MV-4-11 (cell line): ENCODE measurements at regions not wholly inside any gene's neighbourhood (a gene's known extent, or its start where the extent isn't known, plus 50 kb on each side); places are given as distances from the start of the nearest gene placed in this dataset.

Source experiments
- DNase-seq: peaks from one replicate; lab custom pipeline; 2025; lab: John Stamatoyannopoulos, UW

DNA sequence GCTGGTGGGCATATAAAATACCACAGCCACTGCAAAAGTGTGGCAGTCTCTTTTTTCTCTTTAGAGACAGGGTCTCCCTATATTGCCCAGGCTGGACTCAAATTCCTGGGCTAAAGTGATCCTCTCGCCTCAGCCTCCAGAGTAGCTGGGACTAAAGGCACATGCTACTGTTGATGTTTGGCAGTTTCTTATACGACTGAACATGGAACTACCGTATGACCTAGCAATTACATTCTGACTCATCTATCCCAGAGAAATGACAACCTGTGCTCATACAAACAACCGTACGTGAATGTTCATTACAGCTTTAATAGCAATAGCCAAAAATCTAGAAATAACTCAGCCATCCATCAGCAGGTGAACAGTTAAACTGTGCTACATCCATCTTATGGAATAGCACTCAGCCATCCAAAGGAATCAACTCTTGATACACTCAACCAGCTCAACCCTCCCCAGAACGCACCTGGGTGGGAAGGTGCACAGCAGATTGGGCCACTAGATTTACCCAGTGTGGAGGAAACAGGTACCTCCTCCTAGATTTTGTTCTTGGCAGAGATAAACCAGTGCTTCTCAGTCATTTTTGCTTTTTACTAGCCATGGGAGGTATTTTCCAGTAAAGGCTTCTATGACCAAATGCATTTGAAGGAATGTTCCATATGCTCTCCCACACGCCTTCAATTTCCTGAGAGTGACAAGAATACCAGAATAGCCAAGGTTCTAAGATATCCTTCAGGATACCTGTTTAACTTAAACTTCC, 130.5 kb downstream of the MED15 start:
- no peak for DNase-seq

DNA sequence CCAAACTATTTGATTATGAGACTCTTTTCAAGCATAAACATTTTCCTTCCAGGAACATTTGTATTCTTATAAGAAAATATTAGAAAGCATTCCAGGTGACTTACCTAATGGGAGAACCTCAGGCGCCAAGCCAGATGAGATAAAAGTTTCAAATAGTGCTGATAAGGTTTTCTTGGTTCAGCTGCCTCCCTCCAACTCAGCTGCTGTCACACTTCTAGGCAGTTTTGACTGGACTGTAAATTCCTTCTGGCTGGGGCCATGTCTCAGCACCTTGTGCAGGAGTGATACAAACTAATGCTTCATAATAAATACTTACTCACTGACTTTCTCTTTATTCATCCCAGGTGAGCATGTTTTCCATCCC, 131.1 kb downstream of the MED15 start:
- no peak for DNase-seq

DNA sequence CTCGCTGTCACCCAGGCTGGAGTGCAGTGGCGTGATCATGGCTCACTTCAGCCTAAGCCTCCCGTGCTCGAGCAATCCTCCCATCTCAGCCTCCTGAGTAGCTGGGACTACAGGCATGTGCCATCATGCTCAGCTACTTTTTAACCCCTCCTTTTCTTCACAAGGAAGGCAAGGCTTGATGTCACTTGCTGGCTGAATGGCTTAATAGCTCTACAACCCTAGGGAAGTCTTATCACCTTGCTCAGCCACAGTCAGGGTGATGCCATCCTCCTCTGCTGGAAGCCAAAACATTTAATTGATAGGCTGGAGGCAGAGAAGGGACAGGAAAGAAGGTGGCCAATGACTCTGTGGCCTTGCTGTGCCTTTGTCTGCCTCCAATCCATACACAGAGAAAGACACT, 131.9 kb downstream of the MED15 start:
- DNase-seq: no peak

DNA sequence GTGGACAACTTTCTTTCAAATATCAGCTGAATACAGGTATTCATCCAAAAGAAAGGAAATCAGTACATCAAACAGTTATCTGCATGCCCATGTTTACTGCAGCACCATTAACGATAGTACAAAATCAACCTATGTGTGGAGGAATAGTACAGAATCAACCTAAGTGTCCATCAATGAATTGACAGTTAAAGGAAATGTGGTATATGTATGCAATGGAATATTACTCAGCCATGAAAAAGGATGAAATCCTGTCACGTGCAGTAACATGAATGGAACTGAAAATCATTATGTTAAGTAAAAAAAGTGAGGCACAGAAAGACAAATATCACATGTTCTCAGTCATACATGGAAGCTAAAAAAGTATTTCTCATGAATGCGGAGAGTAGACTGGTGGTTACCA, 132.3 kb downstream of the MED15 start:
- no peak for DNase-seq

- DNase-seq: no peak
Measured at GRCh38 chr22:20641198-20641892, 132.6 kb upstream of the SERPIND1 start.

DNA sequence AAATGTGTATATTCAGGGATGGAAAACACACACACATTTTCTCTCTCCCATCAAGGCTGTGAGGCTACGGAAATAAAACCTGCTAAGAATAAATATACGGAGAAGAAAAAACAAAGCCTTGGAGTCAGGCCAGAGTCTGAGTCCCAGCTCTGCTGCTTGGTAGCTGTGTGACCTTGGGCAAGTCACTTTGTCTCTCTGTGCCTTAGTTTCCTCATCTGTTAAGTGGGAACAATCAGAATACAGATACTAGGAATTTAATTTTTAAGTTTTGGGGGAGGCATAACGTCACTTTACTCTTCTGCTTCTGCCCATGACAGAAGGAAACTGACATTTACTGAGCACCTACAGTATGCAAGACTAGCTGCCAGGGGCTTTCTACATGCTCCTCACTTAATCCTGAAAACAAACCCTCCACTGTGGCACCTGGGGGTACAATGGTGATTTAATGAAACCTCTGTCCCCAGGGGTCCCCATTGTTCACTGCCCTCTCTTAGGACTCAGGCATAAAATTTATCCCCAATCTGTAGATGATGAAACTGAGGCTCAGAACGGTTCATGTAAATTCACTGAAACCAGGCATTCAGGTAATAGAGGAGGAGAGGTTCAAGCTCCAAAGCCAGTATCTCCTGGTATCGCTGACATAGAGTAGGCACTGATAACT, 131.9 kb upstream of the SERPIND1 start:
- no peak for DNase-seq

DNA sequence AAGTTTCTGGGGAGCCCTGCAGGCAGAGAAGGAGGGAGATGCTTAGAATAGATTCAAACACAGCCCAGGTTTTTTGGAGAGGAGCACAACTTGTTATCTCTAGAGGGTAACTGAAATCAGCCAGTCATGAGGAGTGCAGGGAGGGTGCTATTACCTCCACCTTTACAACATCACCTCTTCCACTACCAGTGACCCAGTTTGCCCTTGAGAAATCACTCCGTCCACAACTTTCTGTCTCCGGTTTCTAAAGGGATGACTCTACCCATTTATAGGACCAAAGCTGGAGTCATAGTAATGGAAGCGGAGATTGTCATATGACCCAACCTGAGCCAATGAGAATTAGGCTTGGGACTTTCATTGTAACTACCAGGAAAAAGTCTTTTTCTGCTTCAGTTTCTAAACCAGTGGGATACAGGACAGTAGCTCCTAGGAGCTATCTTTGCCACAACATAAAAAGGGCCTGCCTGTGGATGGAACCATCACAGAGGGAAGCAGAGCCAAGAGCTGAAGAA, 131.2 kb upstream of the SERPIND1 start:
- no peak for DNase-seq

DNA sequence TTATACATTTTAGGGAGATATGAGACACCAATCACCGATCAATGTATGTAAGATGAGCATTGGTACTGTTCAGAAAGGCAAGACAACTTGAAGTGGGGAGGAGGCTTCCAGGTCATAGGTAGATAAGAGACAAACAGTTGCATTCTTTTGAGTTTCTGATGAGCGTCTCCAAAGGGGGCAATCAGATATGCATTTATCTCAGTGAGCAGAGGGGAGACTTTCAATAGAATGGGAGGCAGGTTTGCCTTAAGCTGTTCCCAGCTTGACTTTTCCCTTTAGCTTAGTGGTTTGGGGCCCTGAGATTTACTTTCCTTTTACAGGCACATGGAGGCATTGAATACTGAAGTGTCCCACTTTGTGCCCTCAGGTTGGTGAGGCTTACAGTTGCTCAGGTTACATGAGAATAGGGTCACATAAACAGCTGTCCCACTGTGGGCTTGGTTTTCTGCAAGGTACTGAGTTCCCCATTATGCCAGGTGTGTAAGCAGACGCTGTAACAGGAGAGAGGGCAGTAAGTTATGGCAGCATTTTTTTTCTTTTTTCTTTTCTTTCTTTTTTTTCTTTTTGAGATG, 129.8 kb upstream of the SERPIND1 start:
- DNase-seq: no peak

GRCh38 chr22:20645954-20646353, 128.0 kb upstream of the SERPIND1 start:
- DNase-seq: no peak

GRCh38 chr22:20646415-20646814, 127.5 kb upstream of the SERPIND1 start:
- no peak for DNase-seq

- DNase-seq: no peak
Measured at GRCh38 chr22:20646906-20647305, 127.0 kb upstream of the SERPIND1 start.

GRCh38 chr22:20647586-20648305, 126.2 kb upstream of the SERPIND1 start:
- no peak for DNase-seq

DNA sequence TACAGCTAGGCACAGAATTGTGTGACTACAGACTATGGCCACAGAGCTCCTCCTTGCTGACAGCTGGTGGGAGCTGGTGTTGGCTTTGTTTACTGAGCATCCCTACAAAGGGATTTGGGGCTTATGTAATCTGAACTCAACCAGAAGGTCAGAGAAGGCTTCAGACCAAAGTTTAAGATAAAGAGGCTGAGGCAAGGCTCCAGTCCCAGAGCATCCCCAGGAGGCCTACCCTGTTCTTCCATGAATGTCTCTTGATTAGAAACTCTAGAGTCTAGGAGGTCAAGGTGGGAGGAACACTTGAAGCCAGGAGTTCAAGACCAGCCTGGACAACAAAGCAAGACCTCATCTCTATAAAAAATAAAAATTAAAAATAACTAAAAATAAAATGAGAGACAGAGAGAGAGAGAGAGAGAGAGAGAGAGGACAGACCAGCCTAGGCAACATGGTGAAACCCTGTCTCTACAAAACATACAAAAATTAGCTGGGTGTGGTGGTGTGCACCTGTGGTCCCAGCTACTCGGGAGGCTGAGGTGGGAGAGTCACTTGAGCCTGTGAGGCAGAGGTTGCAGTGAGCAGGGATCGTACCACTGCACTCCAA, 125.5 kb upstream of the SERPIND1 start:
- no peak for DNase-seq

DNA sequence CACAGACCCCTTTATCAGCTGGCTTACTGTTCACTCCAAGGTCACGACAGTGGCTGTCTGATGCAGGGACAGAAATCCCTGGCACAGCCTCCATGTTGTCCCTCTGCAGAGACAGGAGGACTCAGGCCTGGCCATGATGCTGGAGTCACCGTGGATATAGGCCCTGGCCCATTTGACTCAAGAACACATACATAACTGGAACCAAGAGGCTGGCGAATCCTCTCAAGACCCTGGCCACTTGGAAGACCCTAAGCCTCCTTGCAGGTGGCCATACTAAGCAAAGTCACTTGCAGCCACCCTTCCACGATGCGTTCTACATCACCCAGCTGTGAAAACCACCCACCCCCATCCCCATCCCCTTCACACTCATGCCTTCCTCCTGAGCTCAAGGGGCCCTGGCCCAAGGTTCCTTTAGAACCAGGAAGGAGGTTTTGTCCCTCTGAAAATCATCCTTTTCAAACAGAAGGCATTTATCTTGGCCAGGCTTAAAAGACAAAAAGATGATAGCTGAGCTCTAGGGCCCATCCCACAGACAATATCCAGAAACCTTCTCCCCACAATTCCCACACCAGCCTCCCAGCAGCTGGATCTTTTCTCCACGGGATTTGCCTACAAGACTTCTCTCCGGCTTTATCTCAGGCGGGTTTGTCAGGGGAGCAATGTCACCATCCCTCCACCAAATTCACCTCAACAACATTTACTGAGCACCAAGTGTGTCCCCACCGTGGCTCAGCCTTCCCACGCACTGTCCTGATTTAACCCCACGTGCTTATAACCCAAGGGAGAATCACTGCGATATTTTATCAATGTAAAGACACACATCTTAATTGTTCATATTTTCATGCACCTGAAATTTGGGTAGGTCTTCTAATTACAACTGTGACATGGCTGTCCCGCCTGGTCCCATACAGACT, 123.4 kb upstream of the SERPIND1 start:
- no peak for DNase-seq

GRCh38 chr22:20651286-20651685, 122.6 kb upstream of the SERPIND1 start:
- DNase-seq: no peak

GRCh38 chr22:20652130-20652529, 121.8 kb upstream of the SERPIND1 start:
- no peak for DNase-seq

GRCh38 chr22:20652582-20652981, 121.3 kb upstream of the SERPIND1 start:
- no peak for DNase-seq

GRCh38 chr22:20653012-20653794, 120.7 kb upstream of the SERPIND1 start:
- DNase-seq: no peak

DNA sequence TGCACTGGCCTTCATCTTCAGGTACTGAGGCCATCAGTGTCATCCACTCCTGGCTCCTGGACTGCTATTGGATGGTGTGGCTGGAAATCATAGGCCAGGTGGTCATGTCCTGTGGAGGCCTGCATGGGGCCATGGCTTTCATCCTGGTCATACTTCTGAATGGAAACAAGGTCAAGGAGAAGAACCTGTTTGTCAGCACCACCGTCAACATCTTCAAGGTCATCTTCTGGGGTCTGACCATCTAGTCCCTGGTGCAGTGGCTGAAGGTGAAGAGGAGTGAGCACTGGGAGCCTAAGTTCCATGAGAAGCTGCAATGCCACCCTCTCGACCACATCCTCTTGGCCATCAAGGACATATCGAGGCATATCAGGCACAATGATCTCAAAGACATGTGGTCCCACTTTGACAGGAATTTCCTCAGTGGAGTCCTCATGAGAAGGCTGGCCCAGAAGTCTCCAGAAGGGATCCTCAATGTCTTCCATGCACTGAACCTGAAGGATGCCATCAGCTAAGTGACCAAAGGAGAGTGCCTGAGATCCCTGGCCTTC, 120.0 kb upstream of the SERPIND1 start:
- no peak for DNase-seq
